Activated CD4-positive, alpha-beta T cell treated with anti-CD3 and anti-CD28 coated beads, Interleukin-2, amount 50 U/mL, for 1 hour (primary cell): ENCODE measurements at regions not wholly inside any gene's neighbourhood (a gene's known extent, or its start where the extent isn't known, plus 50 kb on each side); places are given as distances from the start of the nearest gene placed in this dataset.

Source experiments
- DNase-seq: peaks from one replicate; pipeline ENCODE4 v3.0.0-alpha.2; 2020

DNA sequence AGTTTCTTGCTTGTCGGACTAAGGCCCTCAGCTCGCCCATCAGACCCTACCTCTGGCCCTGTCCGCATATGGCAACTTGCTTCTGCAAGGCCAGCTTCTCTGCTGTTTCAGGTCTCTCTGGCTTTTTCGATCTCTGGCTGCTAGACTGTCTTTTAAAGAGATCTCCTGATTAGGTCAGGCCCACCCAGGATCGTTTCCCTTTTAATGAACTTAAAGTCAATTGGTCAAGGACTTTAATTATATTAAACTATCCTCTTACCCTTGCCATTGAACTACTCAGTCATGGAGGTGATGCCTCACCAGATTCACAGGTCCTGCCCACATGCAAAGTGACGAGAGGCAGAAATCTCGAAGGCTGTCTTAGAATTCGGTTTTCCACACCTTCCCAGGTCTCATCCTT, 670.9 kb downstream of the GATA3 start:
- no peak for DNase-seq

DNA sequence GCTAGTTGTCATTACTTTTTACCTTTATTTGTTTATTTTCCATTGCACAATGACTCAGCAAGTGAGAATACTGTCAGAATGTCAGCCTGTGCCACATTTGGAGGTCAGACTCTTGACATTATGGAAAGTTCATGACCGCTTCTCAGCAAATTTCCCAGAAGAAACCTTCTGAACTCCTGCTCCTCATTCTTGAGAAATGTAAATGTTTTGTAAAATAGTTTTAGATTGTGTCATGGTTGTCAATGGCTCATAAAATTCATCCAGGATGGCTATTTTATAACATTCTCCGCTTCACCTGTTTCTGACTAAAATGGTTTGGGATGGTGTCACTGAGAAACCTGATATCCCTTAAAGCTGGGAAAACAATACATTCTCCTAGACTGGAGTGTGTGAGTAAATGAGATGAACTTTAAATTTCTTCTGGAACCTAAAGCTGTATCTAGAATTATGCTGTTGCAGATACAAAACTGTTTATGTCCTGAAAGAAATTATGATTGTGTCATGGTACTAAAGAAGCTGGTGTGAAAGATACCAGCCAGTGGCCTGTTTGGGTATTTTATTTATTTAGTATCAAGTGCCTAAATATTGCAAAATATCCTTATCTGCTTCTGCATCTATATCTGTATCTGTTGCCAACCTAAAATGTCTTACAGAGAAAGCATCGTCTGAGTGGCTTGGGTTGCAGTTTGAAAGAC, 671.7 kb downstream of the GATA3 start:
- DNase-seq, result no peak

DNA sequence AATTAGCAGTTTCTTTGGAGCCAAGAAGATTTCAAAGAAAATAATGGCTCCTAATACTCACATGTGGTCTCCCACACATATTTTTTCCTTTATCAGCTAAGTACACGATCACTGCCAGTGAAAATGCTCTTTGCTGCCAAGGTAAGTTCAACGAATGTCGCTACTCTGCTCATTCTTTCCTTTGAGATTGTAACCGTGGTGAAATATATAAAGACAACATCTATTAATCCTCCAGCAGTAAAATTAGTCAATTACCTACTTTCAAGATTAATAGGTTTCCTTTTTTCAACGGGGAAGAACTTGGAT, 672.2 kb downstream of the GATA3 start:
- no peak for DNase-seq

DNA sequence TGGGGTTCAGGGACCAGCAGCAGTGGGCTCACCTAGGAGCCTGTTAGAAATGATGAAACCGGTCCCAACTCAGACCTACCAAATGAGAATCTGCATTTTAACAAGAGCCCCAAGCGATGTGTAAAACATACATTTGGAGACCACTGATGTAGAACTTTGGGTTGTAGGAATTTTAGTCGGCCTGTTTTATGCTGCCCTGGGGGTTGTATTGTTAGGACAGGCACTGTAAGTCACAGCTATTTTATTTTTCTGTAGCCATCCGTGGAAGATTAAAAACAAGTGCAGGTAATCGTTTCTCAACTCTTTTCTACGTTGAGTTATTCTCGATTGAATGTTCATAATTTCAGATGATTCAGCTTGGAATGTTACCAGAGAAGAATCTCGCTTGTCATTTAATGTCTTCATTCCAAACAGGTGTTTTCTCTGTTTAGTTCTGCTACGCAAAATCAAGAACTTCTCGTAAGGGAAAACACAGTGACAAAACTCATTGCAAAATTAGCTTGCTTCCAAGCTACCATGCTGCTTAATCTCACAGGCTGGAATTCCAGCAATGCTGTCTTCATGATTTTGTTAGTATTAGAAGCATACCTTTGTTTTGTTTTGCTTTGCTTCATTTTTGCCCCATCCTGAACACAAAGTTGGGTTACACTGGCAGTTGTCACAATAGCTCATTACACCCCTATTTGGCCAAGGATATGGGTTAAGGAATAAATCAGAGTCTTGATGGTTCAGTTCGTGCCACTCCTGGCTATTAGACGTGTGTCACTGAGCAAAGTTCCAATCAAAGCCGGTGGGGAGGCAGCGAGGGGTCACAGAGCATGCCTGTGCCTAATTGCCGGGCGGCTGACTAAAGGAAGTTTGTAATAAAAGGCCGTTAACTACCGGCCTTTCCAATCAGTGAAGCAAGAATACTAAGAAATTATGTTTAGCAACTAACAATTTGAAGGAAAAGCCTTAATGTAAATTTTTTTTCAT, 676.9 kb downstream of the GATA3 start:
- no peak for DNase-seq

DNA sequence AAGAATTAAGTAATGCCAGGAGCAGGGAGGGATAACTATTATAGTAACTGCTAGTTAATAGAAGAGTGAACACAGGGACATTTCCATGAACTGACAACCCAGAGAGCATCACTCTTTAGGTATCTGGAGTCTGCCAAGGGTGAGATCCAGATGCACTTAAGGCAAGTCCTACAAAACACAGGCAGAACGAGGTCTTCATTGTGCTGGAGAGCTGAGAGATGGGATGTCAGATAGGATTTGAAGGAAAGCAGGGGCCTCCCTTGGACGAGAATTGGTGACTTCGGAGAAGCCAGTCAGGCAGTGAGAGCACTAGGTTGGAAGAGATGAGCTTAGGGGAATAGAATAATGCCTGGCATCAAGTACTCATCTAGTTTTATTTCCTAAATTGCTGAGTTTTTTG, 684.5 kb downstream of the GATA3 start:
- DNase-seq, result no peak

DNA sequence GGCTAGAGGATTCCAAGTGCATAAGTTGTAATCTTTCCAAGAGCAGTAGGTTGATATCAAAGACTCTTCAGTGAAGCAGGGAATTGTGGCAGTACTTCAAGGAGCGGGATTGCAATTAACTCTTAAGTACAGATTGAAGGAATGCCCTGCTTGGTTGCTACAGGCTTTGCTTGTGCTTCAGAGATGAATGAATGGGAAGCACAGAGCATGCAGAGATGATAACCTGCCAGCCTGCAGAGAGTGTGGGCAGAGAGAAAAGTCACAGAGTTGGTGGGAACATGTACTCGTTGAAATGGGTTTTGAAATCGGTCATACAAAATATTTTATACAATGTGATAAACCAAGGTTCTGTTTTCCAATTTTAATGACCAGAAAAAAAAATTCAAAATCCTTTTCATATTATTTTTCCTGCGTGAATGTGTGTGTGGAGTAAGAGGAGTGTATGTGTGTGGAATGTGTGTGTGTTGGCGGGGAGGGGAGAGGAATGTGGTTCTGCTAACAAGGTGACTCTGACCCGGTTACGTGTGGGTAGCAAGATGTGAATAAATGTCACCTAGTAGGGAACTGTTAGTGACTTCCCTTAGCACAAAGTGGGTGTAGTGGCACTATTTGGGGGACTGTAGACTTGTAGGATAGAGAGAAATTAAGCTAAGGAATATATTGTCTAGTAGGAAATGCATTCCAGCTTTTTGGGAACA, 697.8 kb downstream of the GATA3 start:
- no peak for DNase-seq

DNA sequence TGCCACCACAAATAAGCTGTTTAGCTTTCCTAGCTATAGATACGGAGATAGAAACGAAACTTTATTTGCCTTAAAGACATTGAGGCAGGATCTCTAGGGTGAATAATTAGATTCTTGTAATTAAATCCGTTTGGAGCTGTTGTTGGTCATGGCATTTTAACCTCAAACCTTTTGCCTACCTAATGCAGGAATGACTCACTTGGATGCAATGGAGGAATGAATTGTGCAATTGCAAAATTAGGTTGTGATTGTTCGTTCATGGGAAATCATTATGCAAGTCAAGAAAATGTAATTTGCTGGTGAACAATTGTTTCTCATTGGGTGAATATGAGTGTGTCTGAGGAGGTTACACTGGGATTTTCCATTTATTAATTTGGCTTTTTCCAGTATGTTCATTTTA, 703.5 kb downstream of the GATA3 start:
- DNase-seq, result no peak

DNA sequence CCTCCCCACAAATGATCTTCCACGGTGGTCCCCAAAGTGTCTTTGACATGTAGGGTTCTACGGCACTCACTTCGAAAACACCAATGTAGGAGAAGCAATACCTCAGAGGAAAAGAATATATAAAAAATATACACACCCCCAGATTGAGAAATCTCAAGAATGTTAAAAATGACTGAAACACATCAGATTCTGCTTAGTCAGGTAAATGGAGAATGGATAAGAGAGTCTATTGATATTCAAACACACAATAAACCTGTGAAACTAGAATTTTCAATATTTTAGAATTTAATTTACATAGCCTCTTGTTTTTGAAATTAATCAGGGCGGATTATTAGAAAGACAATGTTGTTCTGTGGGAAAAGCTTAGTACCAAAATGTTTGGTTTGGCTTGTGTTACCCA, 712.4 kb downstream of the GATA3 start:
- DNase-seq, result no peak

DNA sequence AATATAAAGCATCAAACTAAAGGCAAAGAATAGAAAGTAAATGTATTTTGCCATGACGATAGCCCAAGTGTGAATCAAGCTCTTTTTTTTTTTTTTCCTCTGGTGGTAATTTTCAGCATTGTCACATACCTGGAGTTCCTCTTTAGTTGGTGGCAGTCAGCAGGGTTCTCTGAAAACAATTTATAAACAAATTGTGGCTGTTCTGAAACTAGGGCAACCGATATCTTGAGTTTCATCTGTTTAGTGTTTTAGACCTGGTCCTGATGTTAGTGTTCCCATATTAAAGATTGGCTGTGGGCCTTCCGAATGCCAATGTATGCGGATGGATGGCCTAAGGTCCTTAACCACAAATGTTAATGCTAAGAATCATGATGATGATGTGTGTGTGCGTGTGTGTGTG, 713.1 kb downstream of the GATA3 start:
- DNase-seq, result no peak

DNA sequence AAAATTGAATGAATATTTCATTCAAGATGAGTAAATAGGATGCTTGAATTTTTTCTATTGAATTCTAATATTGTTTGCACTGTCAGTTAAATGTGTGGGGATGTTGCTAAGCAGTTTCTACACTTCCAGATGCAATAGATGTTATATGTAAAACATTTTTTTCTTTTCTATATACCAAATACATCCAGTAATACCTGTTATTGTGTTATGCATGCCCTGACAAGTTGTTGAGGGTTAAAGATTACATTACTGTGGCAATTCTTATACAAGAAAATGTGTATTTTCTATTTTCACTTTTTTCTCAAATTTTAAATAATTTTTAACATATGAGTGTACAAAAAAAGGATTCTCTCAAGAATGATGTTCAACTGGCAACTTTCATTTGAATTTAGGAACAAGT, 713.9 kb downstream of the GATA3 start:
- no peak for DNase-seq

DNA sequence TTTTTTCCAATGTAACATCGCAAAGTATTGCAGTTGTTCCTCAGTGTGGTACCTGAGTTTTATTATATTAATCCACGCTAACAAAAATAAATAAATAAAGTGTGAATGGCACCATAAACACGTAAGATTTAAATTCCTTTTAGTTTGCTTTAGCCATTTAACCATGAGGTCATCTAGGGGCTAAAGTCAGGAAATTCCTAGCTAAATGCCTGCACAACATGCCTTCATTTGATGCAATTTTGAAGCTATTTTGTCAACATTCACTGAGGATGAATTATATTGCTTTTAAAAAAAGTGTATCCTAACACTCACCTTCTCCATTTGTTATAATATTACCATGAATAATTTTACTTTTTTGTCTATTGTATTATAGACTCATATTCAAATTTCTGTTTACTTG, 714.4 kb downstream of the GATA3 start:
- DNase-seq, result no peak

DNA sequence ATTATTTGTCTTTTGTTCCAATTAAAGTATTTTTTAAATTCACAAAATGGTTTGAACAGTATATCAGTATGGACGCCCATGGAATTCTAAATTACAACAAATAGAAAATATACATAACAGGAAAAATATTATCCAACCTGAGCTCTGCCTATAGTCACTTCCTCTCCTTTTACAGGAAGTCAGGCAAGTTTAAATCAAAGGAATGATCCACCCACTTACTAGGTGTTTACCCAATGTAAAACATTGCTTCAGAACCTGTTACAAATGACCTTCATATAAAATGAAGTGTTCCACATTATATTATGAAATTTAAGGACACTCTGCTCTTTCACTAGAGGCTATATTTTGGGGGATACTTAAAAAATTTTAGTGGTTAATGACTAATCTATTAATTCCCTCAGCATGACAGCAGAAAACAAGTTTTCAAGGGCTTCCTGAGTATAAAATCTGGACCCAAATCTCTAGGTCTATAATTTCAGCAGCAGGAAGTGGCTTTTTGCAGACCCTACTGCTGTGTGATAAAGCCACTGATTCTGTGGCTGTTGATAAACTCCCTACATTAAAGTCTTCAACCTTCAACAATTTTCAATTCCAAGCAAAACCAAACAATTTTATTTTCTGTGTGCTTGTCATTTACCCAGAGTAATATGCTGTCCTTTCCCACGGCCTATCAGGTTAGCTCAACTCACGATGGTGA, 722.6 kb downstream of the GATA3 start:
- DNase-seq, result no peak

DNA sequence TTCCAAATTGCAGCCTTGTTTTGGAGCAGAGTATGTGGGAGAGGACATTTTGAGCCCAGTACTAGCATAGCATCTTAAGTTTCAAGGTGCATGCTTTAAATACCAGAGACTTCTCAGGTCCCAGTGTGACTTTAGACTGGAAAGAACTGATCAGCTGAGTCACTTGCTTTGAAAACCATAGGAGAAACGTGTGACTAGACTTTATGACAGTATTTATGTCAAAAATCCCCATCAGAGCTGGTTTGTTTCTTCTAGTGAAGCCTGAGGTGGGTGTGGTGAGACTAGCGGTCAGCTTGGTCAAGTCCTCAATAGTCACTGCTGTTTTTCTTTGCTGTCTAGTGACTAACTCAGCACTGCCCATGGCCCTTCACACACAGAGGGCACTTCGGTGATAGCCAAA, 724.2 kb downstream of the GATA3 start:
- DNase-seq, result no peak

DNA sequence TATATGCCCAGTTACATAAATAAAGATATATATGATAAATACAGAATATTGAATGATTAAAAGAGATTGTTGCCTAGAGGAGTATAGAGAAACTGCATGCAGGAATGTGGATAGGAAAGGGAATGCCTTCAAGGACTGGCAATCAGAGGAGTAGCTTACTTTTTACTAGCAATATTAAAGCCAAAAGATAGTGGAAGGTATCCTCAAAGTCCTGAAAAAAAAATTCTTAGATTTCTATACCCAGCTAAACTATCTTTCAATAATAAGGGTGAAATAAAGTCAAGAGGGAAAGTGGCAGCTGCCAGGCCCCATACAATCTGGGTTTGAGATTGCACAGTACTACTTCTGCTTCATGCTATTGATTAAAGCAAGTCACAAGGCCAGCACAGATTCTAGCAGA, 733.2 kb downstream of the GATA3 start:
- no peak for DNase-seq

DNA sequence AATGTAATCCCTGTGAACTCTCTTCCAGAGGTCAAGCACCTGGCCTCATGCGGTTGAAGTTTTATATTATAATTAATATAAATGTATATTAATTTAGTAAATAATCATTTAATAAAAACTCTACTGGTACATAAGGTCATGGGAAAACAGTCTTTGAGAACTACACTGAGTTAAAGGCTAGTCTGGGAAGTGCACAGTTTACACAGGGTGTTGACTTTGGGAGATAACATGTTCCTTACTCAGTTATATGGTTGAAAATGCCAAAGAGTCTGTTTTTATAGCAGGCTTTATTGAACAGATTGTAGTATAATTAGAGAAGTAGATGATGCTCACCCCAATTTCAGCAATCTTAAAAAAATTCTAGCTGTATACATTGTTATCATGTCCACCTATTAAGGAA, 735.9 kb downstream of the GATA3 start:
- DNase-seq, result no peak

DNA sequence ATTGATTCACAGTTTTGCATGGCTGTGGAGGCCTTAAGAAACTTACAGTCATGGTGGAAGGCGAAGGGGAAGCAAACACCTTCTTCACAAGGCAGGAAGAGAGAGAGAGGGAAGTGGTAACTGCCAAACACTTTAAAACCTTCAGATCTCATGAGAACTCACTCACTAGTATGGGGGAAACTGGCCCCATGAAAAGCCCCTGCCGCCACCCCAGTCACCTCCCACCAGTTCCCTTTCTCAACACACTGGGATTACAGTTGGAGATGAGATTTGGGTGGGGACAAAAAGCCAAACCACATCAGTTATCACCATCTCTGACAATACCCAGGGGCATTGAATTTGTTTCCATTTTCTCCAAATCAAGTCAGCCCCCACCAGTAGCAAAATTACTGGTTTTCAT, 740.4 kb downstream of the GATA3 start:
- DNase-seq, result no peak

DNA sequence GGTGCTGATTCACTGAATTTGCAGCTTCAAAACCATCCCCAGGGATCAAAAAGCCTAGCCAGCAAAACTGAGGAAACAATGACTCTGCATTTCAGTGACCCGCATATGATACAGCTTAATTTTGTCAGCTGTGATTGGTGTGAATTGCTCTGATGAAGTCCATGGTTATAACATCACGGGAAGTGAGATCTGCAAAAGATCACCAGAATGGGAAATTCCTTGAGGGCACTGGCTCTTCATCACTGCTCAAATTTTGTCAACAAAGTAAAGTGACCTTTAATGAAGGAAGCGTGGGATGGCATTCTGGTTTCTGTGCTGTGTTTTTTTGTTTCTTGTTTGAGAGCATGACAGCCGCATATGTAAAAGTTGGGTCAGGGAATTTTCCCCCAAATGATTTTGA, 745.9 kb downstream of the GATA3 start:
- no peak for DNase-seq

DNA sequence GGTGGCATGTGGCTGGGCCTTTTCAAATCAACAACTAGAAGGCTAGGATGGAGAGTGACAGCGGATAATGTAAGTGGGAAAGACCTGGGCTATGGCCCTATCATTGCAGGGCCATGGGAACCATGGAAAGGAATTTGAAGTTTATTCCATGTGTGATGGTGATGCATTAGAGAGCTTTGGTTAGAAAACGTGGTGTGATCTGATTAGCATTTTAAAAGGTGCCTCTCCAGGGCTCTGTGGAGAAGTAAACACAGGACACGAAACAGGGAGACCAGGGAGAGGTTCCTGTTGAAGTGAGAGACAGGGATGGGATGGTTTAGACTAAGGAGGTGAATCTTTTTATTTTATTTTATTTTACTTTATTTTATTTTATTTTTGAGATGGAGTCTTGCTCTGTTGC, 749.5 kb downstream of the GATA3 start:
- no peak for DNase-seq

DNA sequence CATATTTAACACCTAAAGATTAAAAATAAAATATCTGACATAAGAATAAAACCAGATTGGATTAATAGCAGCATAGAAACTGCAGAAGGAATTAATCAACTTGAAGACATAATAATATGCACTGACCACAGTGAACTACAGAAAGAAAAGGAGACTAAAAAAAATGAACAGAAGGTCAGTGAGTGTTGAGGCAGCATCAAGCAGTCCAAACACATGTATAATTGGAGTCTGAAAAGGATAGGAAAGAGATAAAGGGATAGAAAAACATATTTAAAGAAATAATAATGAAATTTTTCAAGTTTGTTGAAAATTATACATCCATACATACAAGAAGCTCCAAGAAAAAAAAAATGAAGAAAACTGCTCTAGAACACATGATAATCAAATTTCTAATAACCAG, 756.2 kb downstream of the GATA3 start:
- no peak for DNase-seq

DNA sequence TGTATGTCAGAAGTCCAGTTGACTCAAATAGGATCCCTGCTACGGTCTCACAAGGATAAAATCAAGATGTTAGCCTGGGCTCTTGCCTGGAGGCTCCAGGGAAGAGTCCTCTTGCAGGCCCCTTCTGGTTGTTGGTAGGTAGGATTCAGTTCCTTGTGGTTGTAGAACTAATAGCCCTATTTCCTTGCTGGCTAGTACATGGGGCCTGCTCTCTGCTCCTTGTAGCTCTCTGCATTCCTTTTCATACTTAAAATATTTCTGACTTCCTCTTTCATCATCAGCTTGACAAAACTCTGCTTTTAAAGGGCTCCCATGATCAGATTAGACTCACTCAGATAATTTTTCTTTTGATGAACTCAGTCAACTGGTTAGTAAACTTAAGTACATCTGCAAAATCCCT, 756.7 kb downstream of the GATA3 start:
- no peak for DNase-seq

DNA sequence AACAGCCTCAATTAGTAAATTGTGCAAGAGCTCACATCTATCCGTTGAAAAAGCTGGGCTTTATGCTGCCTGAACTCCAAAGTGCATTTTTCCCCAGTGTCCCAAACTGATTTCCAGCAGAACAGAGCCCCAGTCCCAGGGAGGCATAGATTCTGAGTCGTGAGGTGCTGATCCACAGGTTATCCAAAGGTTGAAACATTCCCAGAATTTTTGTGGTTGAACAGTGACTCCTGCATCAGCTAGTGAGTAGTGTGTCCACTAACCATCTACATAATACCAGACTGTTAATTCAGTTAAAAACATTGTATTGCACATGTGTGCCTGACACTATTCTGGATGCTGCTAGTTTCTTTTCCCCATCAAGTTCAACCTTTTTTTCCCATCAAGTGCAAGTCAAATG, 761.5 kb downstream of the GATA3 start:
- no peak for DNase-seq

DNA sequence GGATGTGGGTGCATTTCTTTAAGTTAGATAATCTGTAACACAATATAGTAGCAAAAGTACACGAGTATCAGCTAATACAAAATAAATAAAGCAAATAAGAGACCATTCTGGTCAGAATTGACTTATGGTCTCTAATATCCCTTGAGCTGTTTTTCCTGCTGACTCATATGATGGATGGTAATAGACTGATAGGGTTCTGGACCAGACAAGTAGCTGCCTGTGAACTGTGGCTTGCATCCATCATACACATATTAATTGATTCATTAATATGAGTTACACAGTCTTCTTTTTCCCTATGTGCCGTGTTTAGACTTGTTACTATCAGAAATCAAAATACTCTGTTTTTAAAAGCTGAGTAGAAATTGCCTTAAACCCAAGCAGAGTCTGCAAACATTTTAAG, 762.8 kb downstream of the GATA3 start:
- DNase-seq, result no peak

DNA sequence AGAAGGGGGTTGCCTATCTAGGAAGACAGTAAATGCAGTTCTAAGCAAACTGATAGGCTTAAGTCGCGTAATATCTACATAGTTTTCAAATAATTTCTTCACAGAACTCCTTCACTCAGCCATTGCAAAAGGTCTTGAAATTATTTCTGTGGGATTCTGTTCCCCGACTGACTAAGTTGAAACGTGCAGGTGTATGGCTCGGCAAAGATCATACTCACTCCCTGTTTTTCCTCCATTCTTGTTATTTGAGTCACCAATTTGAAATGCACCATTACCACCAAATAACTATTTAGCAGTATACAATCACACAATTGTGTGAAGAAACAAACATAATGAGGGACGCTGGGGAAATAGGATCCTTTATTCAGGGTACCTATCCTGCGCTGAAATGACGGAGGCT, 771.1 kb downstream of the GATA3 start:
- no peak for DNase-seq
